HG02943 (cell line): ENCODE measurements at regions not wholly inside any gene's neighbourhood (a gene's known extent, or its start where the extent isn't known, plus 50 kb on each side); places are given as distances from the start of the nearest gene placed in this dataset.
"Not testable (repeated sequence)": the region's sequence is repeated elsewhere in the genome, so short reads cannot be mapped to it uniquely, and the experiment has no call there.

ENCODE experiments used
- ATAC-seq: cut with Tn5 transposase; IDR thresholded peaks from one replicate; pipeline ENCODE4 v1.9.1; 2021; ENCODE audit warnings: mild to moderate bottlenecking, low read depth, moderate library complexity; ENCODE audit not compliant: unreplicated experiment

GRCh38 chr16:65728167-65728566, 606.3 kb upstream of the CDH11 start:
- no peak for ATAC-seq

- no peak for ATAC-seq
Measured at GRCh38 chr16:65727534-65728137, 605.8 kb upstream of the CDH11 start.

DNA sequence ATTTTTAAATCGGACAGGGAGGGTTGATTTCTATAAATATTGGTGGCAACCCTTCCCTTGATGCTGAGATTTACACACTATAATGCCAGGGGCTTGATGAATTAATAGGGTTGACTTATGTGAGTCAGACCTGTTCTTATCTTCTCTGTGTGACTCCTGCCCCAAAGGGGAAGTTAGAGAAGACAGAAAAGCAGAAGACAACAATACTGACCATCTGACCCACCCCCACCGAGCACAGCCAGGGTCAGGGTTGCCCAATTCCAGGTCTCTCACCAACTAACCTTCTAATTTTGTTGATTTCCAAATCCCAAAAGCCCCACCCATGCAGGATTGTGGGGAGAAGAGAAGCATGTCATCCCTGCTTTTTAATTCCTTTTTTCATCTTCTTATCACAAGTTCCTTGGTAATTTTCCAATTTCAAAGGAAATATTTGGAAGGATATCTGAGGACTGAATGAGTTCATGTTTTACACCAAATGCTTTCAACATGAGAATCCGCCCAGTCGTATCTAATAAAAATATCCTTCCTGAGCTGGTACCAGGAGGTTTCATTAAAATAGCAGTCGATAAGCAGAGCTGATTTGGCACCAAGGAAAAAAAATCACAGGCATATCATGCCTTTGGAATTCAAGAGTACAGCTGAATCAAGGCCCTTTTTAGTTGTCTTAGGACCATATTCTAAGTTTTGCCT, 603.4 kb upstream of the CDH11 start:
- no peak for ATAC-seq

DNA sequence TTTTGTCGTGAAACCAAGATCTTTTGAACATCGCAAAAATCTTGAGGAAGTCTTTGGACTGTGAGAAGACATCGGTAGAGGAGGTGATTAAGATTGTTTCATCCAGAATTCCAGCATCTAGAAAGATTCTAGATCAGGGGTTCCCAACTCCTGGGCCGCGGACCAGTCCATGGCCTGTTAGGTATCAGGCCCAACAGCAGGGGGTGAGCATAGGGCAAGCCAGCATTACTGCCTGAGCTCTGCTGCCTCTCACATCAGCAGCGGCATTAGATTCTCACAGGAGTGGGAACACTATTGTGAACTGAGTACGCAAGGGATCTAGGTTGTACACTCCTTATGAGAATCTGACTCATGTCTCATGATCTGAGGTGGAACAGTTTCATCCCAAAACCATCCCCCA, 600.6 kb upstream of the CDH11 start:
- ATAC-seq = no peak

- ATAC-seq = no peak
Measured at GRCh38 chr16:65717846-65718245, 596.0 kb upstream of the CDH11 start.

DNA sequence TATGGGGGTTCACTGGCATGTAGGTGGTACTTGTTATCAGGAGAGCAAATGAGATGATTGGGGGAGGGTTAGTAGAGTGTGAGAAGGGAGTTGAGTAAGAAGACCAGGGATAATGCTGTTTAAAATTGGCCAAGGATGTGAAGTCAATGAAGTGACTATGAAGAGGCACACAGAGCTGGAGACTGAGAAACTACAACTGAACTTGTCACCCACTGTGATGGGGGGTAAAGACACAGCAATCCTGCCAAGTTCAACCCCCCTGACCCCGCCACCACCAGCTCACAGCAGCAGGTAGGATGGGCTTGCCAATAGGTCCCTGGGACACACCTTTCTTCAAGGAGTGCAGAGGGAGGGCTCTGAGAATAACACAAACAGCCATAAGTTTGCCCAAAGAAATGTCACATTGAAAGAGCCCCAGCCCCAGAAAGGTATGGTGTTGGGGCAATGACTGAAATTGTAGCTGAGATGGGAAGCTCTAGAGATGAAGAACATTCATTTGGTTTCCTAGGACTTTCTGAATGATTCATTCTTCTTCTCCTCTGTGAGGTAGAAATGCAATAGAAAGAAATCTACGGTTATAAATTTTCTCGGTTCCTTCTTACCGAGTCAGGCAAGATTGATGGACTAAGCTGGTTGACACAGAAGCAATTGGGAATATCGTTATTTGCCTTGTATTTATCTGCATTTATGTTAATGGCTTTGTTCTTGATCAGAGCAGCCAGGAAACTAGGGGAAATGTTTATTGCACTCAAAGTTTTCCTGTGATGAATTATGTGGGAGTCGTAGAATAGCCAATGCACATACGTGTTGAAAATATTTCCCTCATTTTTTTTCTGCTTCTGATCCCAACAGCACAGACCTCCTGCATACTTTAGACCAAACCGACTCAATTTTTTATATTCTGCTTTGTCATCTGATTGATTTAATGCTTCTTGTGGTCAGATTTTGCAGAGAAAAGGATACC, 595.2 kb upstream of the CDH11 start:
- ATAC-seq = no peak

DNA sequence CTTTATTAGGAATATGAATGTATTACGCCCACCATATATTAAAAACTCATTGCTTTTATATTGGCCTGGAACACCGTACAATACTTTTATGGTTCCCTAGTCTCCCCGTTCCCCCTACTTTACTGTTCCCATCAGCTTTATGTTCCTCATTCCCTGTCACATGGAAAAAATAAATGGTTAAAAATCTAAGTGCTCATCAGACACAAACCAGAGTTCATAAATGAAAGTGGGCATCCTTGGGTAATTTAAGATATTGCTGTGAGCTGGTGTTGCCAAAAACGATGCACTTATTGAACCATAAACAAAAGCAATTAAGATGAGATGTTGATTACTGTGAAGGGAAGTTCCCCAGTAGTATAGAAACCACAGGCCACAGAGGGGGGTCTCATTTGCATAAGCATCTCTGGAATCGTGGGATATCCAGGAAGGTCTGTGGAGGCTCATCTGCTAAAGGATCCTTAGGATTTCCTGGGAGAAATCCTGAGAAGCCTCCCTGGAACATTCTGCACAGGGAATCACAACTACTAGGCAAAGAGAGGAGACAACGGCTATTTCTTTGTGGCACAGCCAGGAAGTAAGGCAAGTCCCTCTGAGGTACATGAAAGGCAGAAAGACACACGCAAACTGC, 591.4 kb upstream of the CDH11 start:
- no peak for ATAC-seq

- ATAC-seq = no peak
Measured at GRCh38 chr16:65710107-65710506, 588.2 kb upstream of the CDH11 start.

- no peak for ATAC-seq
Measured at GRCh38 chr16:65704866-65705265, 583.0 kb upstream of the CDH11 start.

- no peak for ATAC-seq
Measured at GRCh38 chr16:65702707-65703402, 581.0 kb upstream of the CDH11 start.

GRCh38 chr16:65700596-65700995, 578.7 kb upstream of the CDH11 start:
- ATAC-seq = no peak

DNA sequence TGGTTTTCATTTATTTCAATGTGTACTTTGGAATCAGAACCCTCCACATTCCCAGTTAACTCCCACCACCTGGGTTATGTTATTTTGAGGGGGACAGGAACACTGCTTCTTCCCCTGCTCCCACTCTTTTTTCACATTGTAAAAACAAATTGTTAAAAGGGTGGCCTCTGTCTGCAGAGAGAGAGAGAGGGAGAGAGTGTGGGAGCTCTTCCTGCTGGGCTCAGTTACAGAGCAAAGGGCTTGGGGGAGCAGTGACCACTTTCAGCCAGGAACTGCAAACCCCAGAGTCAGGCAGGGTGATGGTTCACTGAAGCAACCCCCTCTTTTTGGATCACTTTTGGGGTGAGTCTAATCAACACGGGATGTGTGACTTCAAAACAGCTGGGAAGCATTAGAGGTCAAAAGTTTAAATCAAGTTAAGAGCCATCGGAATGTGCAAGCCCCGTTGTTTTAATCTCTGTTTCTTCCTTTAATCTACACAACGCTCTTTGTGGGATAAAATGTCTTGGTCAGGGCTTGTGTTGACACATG, 577.0 kb upstream of the CDH11 start:
- ATAC-seq = no peak

GRCh38 chr16:65697521-65697920, 575.7 kb upstream of the CDH11 start:
- no peak for ATAC-seq

DNA sequence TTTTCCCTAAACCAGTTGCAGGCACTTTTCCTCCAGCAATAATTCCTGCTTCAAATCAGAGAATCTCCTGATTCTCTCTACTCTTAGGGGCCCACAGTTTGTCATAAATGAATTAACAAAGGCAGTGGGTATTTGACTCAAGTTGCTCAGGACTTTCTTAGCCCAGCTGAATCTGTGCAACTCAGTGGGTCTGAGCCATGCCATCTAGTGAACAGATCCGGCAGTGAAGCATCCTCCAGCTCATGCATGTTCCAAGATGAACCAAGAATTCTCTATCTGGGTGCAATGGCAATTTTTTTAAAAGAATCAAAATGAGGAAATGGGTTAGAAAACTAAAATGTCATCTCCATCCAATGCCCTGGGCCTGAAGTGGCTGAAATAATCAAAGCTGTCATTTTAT, 575.2 kb upstream of the CDH11 start:
- ATAC-seq = no peak

- not testable (repeated sequence) for ATAC-seq
Measured at GRCh38 chr16:65691846-65692245, 570.0 kb upstream of the CDH11 start.

DNA sequence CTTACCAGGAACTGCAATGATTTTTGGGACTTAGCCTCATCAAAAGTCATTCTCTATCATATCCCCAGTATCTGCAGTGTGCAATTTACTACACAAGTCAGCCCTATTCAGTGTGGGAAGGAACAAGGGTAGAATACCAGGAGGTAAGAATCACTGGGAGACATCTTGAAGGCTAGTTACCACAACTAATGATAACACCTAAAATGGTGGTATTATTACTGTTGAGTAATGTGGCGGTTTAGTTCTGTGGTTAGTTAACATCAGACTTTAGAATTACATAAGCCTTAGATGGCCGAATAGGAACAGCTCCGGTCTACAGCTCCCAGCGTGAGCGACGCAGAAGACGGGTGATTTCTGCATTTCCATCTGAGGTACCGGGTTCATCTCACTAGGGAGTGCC, 567.9 kb upstream of the CDH11 start:
- no peak for ATAC-seq

DNA sequence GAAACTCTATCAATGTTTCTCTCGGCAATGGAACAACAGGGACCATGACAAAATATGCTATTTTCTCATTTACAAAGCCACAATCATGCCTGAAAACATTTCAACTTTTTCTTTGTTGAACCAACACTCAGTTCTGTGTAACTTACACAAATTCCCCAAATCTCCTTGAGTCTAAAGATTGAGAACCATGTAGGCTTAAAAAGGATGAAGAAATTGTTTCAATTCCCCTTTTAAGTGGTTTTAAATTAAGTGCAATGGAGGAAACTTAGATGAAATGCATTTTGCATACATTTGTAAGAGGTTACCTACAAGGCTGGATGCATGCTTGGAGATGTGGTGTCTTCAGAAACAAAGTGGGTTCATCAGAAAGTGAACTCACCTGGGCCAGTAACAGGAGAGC, 566.4 kb upstream of the CDH11 start:
- no peak for ATAC-seq

DNA sequence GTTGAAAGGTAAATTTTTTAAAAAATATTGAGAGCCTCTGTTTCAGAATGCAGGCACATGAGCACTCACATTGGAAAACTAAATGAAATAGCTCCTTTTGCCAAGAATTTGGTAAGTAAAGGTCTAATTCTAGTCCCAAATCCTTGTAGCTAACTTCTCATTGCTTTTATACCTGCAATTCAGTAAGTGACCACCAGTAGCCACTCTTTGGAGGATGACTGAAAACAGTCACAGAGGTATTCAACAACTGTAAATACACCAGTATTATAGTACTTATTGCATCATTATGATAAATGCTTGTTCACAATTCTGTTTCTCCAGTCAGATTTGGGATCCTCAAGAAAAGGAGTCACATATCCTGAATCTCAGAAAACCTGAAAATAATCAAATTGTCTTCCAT, 562.4 kb upstream of the CDH11 start:
- ATAC-seq = no peak

DNA sequence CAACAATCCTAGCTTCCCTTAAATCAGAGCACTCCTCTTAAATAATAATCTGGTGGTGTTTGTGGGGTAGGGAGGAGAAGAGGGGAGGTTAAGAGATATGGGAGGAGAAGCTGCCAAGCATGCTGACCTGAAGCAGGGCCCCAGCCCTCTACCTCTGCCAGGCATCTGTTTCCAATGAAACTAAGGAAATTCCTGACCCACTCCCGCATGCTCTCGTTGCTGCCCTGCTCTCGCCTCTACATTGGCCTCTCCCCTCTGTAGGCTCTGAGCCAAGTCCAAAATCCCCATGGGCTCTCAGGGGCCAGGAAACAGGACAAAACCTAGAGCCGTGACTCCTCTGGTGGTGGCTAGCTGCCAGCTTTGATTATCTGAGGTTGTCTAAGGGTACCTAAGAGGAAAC, 559.5 kb upstream of the CDH11 start:
- ATAC-seq = no peak

DNA sequence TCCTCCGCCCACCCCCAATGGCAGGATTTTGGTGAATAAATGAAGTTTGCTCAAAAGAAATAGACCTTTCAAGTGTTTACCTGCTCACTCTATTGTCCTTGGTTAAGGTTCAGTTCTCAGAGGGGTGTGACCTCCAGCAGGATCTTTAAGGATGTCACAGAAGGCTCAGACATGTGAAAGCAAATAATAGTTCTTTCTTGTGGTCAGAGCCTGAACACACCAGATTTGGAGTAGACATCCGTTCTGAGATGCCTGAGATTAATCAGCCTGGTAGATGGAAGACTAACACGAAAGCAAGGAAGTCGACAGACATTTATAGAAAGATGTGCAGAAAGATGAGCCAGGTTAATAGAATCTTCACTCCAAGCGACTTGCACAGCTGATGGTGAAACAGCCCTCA, 557.9 kb upstream of the CDH11 start:
- no peak for ATAC-seq
